Effector memory CD4-positive, alpha-beta T cell (primary cell): ENCODE measurements at regions not wholly inside any gene's neighbourhood (a gene's known extent, or its start where the extent isn't known, plus 50 kb on each side); places are given as distances from the start of the nearest gene placed in this dataset.
"Not testable (repeated sequence)": the region's sequence is repeated elsewhere in the genome, so short reads cannot be mapped to it uniquely, and the experiment has no call there.

Source experiments
- DNase-seq, 3 donors: peaks; one replicate each; pipeline ENCODE4 v3.0.0-alpha.2; 2020
- H3K27ac ChIP-seq: 2 replicates; pipeline ENCODE4 v1.7.0; 2013; ENCODE audit warnings: mild to moderate bottlenecking, low read length, moderate library complexity; ENCODE audit not compliant: insufficient read depth, poor library complexity, severe bottlenecking
- H3K27me3 ChIP-seq: replicated peaks from 2 replicates; pipeline ENCODE4 v1.7.0; 2013; ENCODE audit warnings: mild to moderate bottlenecking, low read length; ENCODE audit not compliant: insufficient read depth, control insufficient read depth, poor library complexity, severe bottlenecking
- H3K36me3 ChIP-seq: 2 replicates; pipeline ENCODE4 v1.7.0; 2013; ENCODE audit warnings: mild to moderate bottlenecking, low read length, moderate library complexity; ENCODE audit not compliant: control insufficient read depth, insufficient read depth
- H3K4me1 ChIP-seq: 2 replicates; pipeline ENCODE4 v1.7.0; 2013; ENCODE audit warnings: low read length, mild to moderate bottlenecking; ENCODE audit not compliant: control insufficient read depth, insufficient read depth, poor library complexity, severe bottlenecking
- H3K4me3 ChIP-seq: 2 replicates; pipeline ENCODE4 v1.7.0; 2013; ENCODE audit warnings: low read length, low read depth, mild to moderate bottlenecking; ENCODE audit not compliant: insufficient read depth, poor library complexity, severe bottlenecking
- H3K9me3 ChIP-seq: 2 replicates; pipeline ENCODE4 v1.7.0; 2013; ENCODE audit warnings: mild to moderate bottlenecking, low read length, moderate library complexity; ENCODE audit not compliant: control insufficient read depth

- no peak overlapping the region for H3K4me3 ChIP-seq
- H3K9me3 ChIP-seq: no peaks in the 10 kb centered on the region
- H3K4me1 ChIP-seq: no peaks in the 10 kb centered on the region
- no peaks in the 10 kb centered on the region for H3K36me3 ChIP-seq
- H3K27me3 ChIP-seq: no peaks in the 10 kb centered on the region
- H3K27ac ChIP-seq: no peak overlapping the region
- no peak for DNase-seq
Measured at GRCh38 chrX:1140236-1140681, 72.2 kb downstream of the CRLF2 start.

GRCh38 chrX:1139185-1139500 is 73.3 kb downstream of the CRLF2 start:
- Histone ChIP-seq H3K36me3 (no peaks in the 10 kb centered on the region), H3K27ac (no peak overlapping the region), H3K9me3 (no peaks in the 10 kb centered on the region)

GRCh38 chrX:1138476-1139184 is 73.8 kb downstream of the CRLF2 start:
- no peak for DNase-seq
- no peaks in the 10 kb centered on the region for H3K9me3 ChIP-seq

More at GRCh38 chrX:1139185-1139500, 73.3 kb downstream of the CRLF2 start:
- no peaks in the 10 kb centered on the region for H3K27me3 ChIP-seq
- H3K4me3 ChIP-seq: no peak overlapping the region
- no peaks in the 10 kb centered on the region for H3K4me1 ChIP-seq
- no peak for DNase-seq

GRCh38 chrX:1137531-1137930 is 74.9 kb downstream of the CRLF2 start:
- Histone ChIP-seq H3K9me3 (no peaks in the 10 kb centered on the region), H3K4me3 (no peak overlapping the region), H3K36me3 (no peaks in the 10 kb centered on the region), H3K27ac (no peak overlapping the region), H3K27me3 (no peaks in the 10 kb centered on the region), H3K4me1 (no peaks in the 10 kb centered on the region)
- no peak for DNase-seq

More at GRCh38 chrX:1138476-1139184, 73.8 kb downstream of the CRLF2 start:
- H3K27ac ChIP-seq: no peak overlapping the region
- no peak overlapping the region for H3K4me3 ChIP-seq
- no peaks in the 10 kb centered on the region for H3K4me1 ChIP-seq
- H3K27me3 ChIP-seq: no peaks in the 10 kb centered on the region
- H3K36me3 ChIP-seq: no peaks in the 10 kb centered on the region

GRCh38 chrX:1136582-1136981 is 75.9 kb downstream of the CRLF2 start:
- DNase-seq, H3K4me3 ChIP-seq, H3K9me3 ChIP-seq, H3K4me1 ChIP-seq, H3K27ac ChIP-seq, H3K27me3 ChIP-seq, H3K36me3 ChIP-seq: not testable (repeated sequence)

- no peaks in the 10 kb centered on the region for H3K9me3 ChIP-seq
- H3K4me1 ChIP-seq: no peaks in the 10 kb centered on the region
- DNase-seq: no peak
- no peak overlapping the region for H3K4me3 ChIP-seq
- H3K27ac ChIP-seq: no peak overlapping the region
- no peaks in the 10 kb centered on the region for H3K36me3 ChIP-seq
- H3K27me3 ChIP-seq: no peaks in the 10 kb centered on the region
Measured at GRCh38 chrX:1134976-1135375, 77.5 kb downstream of the CRLF2 start.

GRCh38 chrX:1134156-1134555 is 78.3 kb downstream of the CRLF2 start:
- Histone ChIP-seq H3K27me3 (no peaks in the 10 kb centered on the region), H3K4me3 (no peak overlapping the region), H3K9me3 (no peaks in the 10 kb centered on the region), H3K36me3 (no peaks in the 10 kb centered on the region), H3K27ac (no peak overlapping the region), H3K4me1 (no peaks in the 10 kb centered on the region)
- no peak for DNase-seq

GRCh38 chrX:1126738-1127137 is 85.7 kb downstream of the CRLF2 start:
- Histone ChIP-seq H3K36me3 (no peaks in the 10 kb centered on the region), H3K4me3 (no peak overlapping the region), H3K4me1 (no peaks in the 10 kb centered on the region), H3K27ac (no peak overlapping the region), H3K27me3 (no peaks in the 10 kb centered on the region), H3K9me3 (no peaks in the 10 kb centered on the region)
- DNase-seq: no peak

GRCh38 chrX:1124531-1124930 is 87.9 kb downstream of the CRLF2 start:
- Histone ChIP-seq H3K4me1 (no peaks in the 10 kb centered on the region), H3K9me3 (no peaks in the 10 kb centered on the region), H3K36me3 (no peaks in the 10 kb centered on the region), H3K27ac (no peak overlapping the region), H3K4me3 (no peak overlapping the region), H3K27me3 (no peaks in the 10 kb centered on the region)
- no peak for DNase-seq

GRCh38 chrX:1122851-1123250 is 89.6 kb downstream of the CRLF2 start:
- H3K27me3 ChIP-seq, H3K36me3 ChIP-seq, DNase-seq, H3K27ac ChIP-seq, H3K4me1 ChIP-seq, H3K4me3 ChIP-seq, H3K9me3 ChIP-seq: not testable (repeated sequence)
